NCI-H2029 (cell line): ENCODE measurements at regions not wholly inside any gene's neighbourhood (a gene's known extent, or its start where the extent isn't known, plus 50 kb on each side); places are given as distances from the start of the nearest gene placed in this dataset.
A peak's percentile ranks its signal among the peaks of the same experiment; 100 is the strongest.

Source experiments
- DNase-seq: peaks from one replicate; lab custom pipeline; 2025; lab: John Stamatoyannopoulos, UW

GRCh38 chr4:178288462-178288861 is 846.2 kb upstream of the AGA start:
- DNase-seq = no peak

GRCh38 chr4:178293601-178294000 is 851.4 kb upstream of the AGA start:
- DNase-seq = no peak

GRCh38 chr4:178296669-178297068 is 854.4 kb upstream of the AGA start:
- DNase-seq = no peak

GRCh38 chr4:178306565-178306964 is 864.3 kb upstream of the AGA start:
- no peak for DNase-seq

- DNase-seq = no peak
These were observed 867.7 kb upstream of the AGA start for GRCh38 chr4:178309890-178310289.

GRCh38 chr4:178311997-178312396 is 869.8 kb upstream of the AGA start:
- no peak for DNase-seq

- no peak for DNase-seq
These were observed 872.0 kb upstream of the AGA start for GRCh38 chr4:178314287-178314686.

- DNase-seq = peak; percentile 34
These were observed 874.0 kb upstream of the AGA start for GRCh38 chr4:178316211-178316610.

- no peak for DNase-seq
These were observed 877.8 kb upstream of the AGA start for GRCh38 chr4:178320003-178320402.

- DNase-seq = no peak
These were observed 880.4 kb upstream of the AGA start for GRCh38 chr4:178322524-178323183.

- no peak for DNase-seq
These were observed 887.1 kb upstream of the AGA start for GRCh38 chr4:178329226-178329872.

GRCh38 chr4:178333355-178333754 is 891.1 kb upstream of the AGA start:
- no peak for DNase-seq

GRCh38 chr4:178339769-178340168 is 897.5 kb upstream of the AGA start:
- DNase-seq = no peak

GRCh38 chr4:178340468-178340867 is 898.2 kb upstream of the AGA start:
- DNase-seq = no peak

- no peak for DNase-seq
These were observed 901.9 kb upstream of the AGA start for GRCh38 chr4:178344096-178344495.

- no peak for DNase-seq
These were observed 904.9 kb upstream of the AGA start for GRCh38 chr4:178347111-178347510.

- no peak for DNase-seq
These were observed 907.4 kb upstream of the AGA start for GRCh38 chr4:178349601-178350000.

- no peak for DNase-seq
These were observed 908.9 kb upstream of the AGA start for GRCh38 chr4:178351185-178351584.

- DNase-seq = no peak
These were observed 914.5 kb upstream of the AGA start for GRCh38 chr4:178356725-178357124.

GRCh38 chr4:178385481-178385880 is 943.2 kb upstream of the AGA start:
- DNase-seq = no peak

GRCh38 chr4:178387756-178388155 is 945.5 kb upstream of the AGA start:
- DNase-seq = no peak

- DNase-seq = no peak
These were observed 953.6 kb upstream of the AGA start for GRCh38 chr4:178395798-178396197.

GRCh38 chr4:178412455-178412854 is 970.2 kb upstream of the AGA start:
- DNase-seq = no peak

GRCh38 chr4:178414042-178414441 is 971.8 kb upstream of the AGA start:
- DNase-seq = peak; percentile 6
